K562 (cell line): ENCODE measurements at regions not wholly inside any gene's neighbourhood (a gene's known extent, or its start where the extent isn't known, plus 50 kb on each side); places are given as distances from the start of the nearest gene placed in this dataset.

Experiments
- ATAC-seq: fragments of 200-7000 bp; cut with Tn5 transposase; 3 replicates; pipeline ENCODE4 v1.9.1; 2020; ENCODE audit warnings: moderate library complexity
- BruUV-seq: library from RNA; stranded (reverse); fragments of 400-500 nt; replicated peaks from 2 replicates; lab custom pipeline; 2021; lab: Mats Ljungman, UMichigan
- CTCF ChIA-PET: fragments of 300-600 bp; formaldehyde crosslinking; extraction: SDS; loops from one replicate; lab custom pipeline; 2021; ENCODE audit warnings: low intra/inter-chr PET ratio; lab: Yijun Ruan, JAX
- POLR2A ChIA-PET: fragments of 300-600, 350-650 bp; sonication (Branson Sonifier 250); formaldehyde crosslinking; extraction: SDS; loops from one replicate; lab custom pipeline; 2021; ENCODE audit warnings: antibody characterized with exemption, inconsistent platforms; lab: Yijun Ruan, JAX
- DNase-seq, 4 experiments: peaks; one replicate each; pipeline versions ENCODE4 v3.0.0 to v3.0.0-alpha.2; 2011 to 2018; ENCODE audit warnings: low spot score in 3 of 4, mixed read lengths in 3 of 4; ENCODE audit errors: extremely low read depth in 1 of 4
- FAIRE-seq: peaks from 2 replicates; lab custom pipeline; 2011; peaks lifted over from hg19 to GRCh38; lab: Jason Lieb, UNC
- H2AFZ ChIP-seq: 2 replicates; pipeline ENCODE4 v1.6.0; 2011; ENCODE audit warnings: low read depth, low read length, control low read depth, inconsistent platforms
- H3K27ac ChIP-seq: fragments of 200-600 bp; 3 replicates; pipeline ENCODE4 v1.8.0; 2011; ENCODE audit warnings: low read depth, mild to moderate bottlenecking, control low read depth, inconsistent platforms, low read length, moderate library complexity, mixed read lengths; ENCODE audit errors: extremely low read depth
- H3K27me3 ChIP-seq, 2 experiments: fragments of 300-600 bp in 1 of 2; 2 replicates in 1 of 2; 3 replicates in 1 of 2; pipeline versions ENCODE4 v1.6.0 to v1.8.0; 2011; ENCODE audit warnings: inconsistent platforms in 2 of 2, low read length in 2 of 2, mild to moderate bottlenecking in 1 of 2, mixed read lengths in 1 of 2, moderate library complexity in 1 of 2; ENCODE audit not compliant: control insufficient read depth in 2 of 2, insufficient read depth in 2 of 2
- H3K36me3 ChIP-seq: fragments of 300-600 bp; 3 replicates; pipeline ENCODE4 v1.8.0; 2011; ENCODE audit warnings: mild to moderate bottlenecking, low read length, inconsistent platforms; ENCODE audit not compliant: control insufficient read depth, insufficient read depth
- H3K4me1 ChIP-seq, 2 experiments: fragments of 200-600 bp in 1 of 2; replicated peaks in 1 of 2; 2 replicates in 1 of 2; 3 replicates in 1 of 2; pipeline versions ENCODE4 v1.5.1 to v1.8.0; 2011; ENCODE audit warnings: inconsistent platforms in 2 of 2, low read length in 2 of 2, mild to moderate bottlenecking in 1 of 2, mixed read lengths in 1 of 2, moderate library complexity in 1 of 2; ENCODE audit not compliant: control insufficient read depth in 2 of 2, insufficient read depth in 2 of 2
- H3K4me2 ChIP-seq: 2 replicates; pipeline ENCODE4 v1.6.1; 2011; ENCODE audit warnings: low read length, control low read depth, inconsistent platforms, mixed read lengths; ENCODE audit not compliant: insufficient read depth
- H3K4me3 ChIP-seq: fragments of 200-600 bp; sonication (generic), shearing (Covaris generic); 2 replicates; pipeline ENCODE4 v1.5.1; 2016; ENCODE audit warnings: control low read depth, inconsistent platforms
- H3K79me2 ChIP-seq: fragments of 200-600 bp; 3 replicates; pipeline ENCODE4 v1.8.0; 2011; ENCODE audit warnings: low read length, inconsistent platforms; ENCODE audit not compliant: control insufficient read depth, insufficient read depth
- H3K9ac ChIP-seq, 2 experiments: 2 replicates each; pipeline versions ENCODE4 v1.6.0 to v1.6.1; 2011; ENCODE audit warnings: low read depth in 2 of 2, low read length in 2 of 2, control low read depth in 1 of 2, inconsistent platforms in 1 of 2, mild to moderate bottlenecking in 1 of 2, mixed read lengths in 1 of 2; ENCODE audit not compliant: insufficient read depth in 1 of 2
- H3K9me1 ChIP-seq: one replicate; pipeline ENCODE4 v1.6.0; 2011; ENCODE audit warnings: inconsistent platforms, mild to moderate bottlenecking, low read length, moderate library complexity; ENCODE audit not compliant: control insufficient read depth, insufficient read depth
- H3K9me3 ChIP-seq: replicated peaks from 2 replicates; pipeline ENCODE4 v1.5.1; 2011; ENCODE audit warnings: low read depth, low read length, inconsistent platforms; ENCODE audit not compliant: control insufficient read depth, insufficient read depth
- H4K20me1 ChIP-seq: replicated peaks from 2 replicates; pipeline ENCODE4 v1.6.1; 2011; ENCODE audit warnings: low read length, inconsistent platforms, mixed read lengths; ENCODE audit not compliant: control insufficient read depth, insufficient read depth
- HDAC8 ChIP-seq: fragments of 450-650 bp; IDR thresholded peaks from 2 replicates; pipeline ENCODE4 v1.6.1; 2016; ENCODE audit warnings: mild to moderate bottlenecking, missing genetic modification characterization, moderate library complexity, missing compliant biosample characterization
- IRF2 ChIP-seq: sonication (generic); formaldehyde crosslinking; IDR thresholded peaks from 2 replicates; pipeline ENCODE4 v1.8.1; 2022; ENCODE audit warnings: mild to moderate bottlenecking, missing genetic modification reagents
- MCM3 ChIP-seq: fragments of 450-650 bp; IDR thresholded peaks from 2 replicates; pipeline ENCODE4 v1.6.1; 2016
- SREBF2 ChIP-seq: sonication (generic); formaldehyde crosslinking; IDR thresholded peaks from 2 replicates; pipeline ENCODE4 v1.4.0; 2020; ENCODE audit warnings: mild to moderate bottlenecking, missing genetic modification reagents
- STAG1 ChIP-seq: sonication (generic); formaldehyde crosslinking; IDR thresholded peaks from 2 replicates; pipeline ENCODE4 v1.5.0; 2020; ENCODE audit warnings: missing genetic modification reagents, borderline replicate concordance
- TAF1 ChIP-seq: IDR thresholded peaks from 2 replicates; pipeline ENCODE4 v1.6.1; 2011; ENCODE audit warnings: mild to moderate bottlenecking, low read length, moderate library complexity; ENCODE audit not compliant: insufficient read depth, control insufficient read depth, severe bottlenecking; ENCODE audit errors: extremely low read depth
- TAF9B ChIP-seq: fragments of 450-650 bp; IDR thresholded peaks from 2 replicates; pipeline ENCODE4 v1.6.1; 2018; ENCODE audit warnings: mild to moderate bottlenecking; ENCODE audit not compliant: partially characterized antibody
- ZNF316 ChIP-seq: fragments of 450-650 bp; IDR thresholded peaks from 2 replicates; pipeline ENCODE4 v1.6.1; 2016
- ZNF324 ChIP-seq: fragments of 250-450 bp; sonication (Bioruptor Pico); IDR thresholded peaks from 2 replicates; pipeline ENCODE4 v1.4.0; 2020; ENCODE audit warnings: mild to moderate bottlenecking
- ZNF507 ChIP-seq: conservative IDR thresholded peaks from 2 replicates; pipeline ENCODE4 v1.6.1; 2017; ENCODE audit warnings: missing genetic modification characterization, missing compliant biosample characterization
- ZNF586 ChIP-seq: fragments of 450-650 bp; formaldehyde crosslinking; conservative IDR thresholded peaks from 2 replicates; pipeline ENCODE4 v1.4.0; 2020; ENCODE audit warnings: mild to moderate bottlenecking, moderate library complexity
- WGBS: fragments of 100-300 bp; shearing (Covaris generic); methylation state at CpG from one replicate; pipeline ENCODE4 v1.1.6; 2016; ENCODE audit warnings: low coverage, mixed read lengths; ENCODE audit not compliant: insufficient coverage; ENCODE audit errors: missing lambda C conversion rate; 5-methylcytosine and 5-hydroxymethylcytosine counted together
- in situ Hi-C: fragments of 300-500 bp; cut with MboI; formaldehyde crosslinking; loops from 4 replicates; pipeline ENCODE4 v1.15.0; 2018; ENCODE audit warnings: inconsistent platforms, mixed read lengths
- intact Hi-C: fragments of 100-400 bp; cut with micrococcal nuclease; formaldehyde crosslinking; loops from 2 replicates; pipeline ENCODE4 v1.14.2; 2022
- TF ChIP-seq, protein P1 (sequence below): sonication (generic); IDR thresholded peaks from 2 replicates; pipeline ENCODE4 v1.6.1; 2016
- TF ChIP-seq, protein P2 (sequence below): fragments of 250-450 bp; sonication (Bioruptor Pico); IDR thresholded peaks from 2 replicates; pipeline ENCODE4 v1.8.0; 2021; ENCODE audit warnings: moderate library complexity, mild to moderate bottlenecking, inconsistent platforms
- TF ChIP-seq, protein P3 (sequence below), 2 experiments: fragments of 450-650 bp; IDR thresholded peaks; 2 replicates each; pipeline ENCODE4 v1.6.1; 2016
- TF ChIP-seq, protein P4 (sequence below): fragments of 450-650 bp; conservative IDR thresholded peaks from 2 replicates; pipeline ENCODE4 v1.6.1; 2016; ENCODE audit warnings: missing genetic modification characterization, low read depth, mild to moderate bottlenecking, missing compliant biosample characterization, moderate library complexity
- TF ChIP-seq, protein P5 (sequence below), 2 experiments: IDR thresholded peaks; 2 replicates each; pipeline ENCODE4 v1.6.1; 2011; ENCODE audit warnings: borderline replicate concordance in 1 of 2, control low read depth in 1 of 2, low read depth in 1 of 2, low read length in 1 of 2, mild to moderate bottlenecking in 1 of 2, mixed read lengths in 1 of 2, moderate library complexity in 1 of 2; ENCODE audit not compliant: insufficient read depth in 1 of 2, insufficient read length in 1 of 2, poor library complexity in 1 of 2, severe bottlenecking in 1 of 2; ENCODE audit errors: extremely low read depth in 1 of 2

DNA sequence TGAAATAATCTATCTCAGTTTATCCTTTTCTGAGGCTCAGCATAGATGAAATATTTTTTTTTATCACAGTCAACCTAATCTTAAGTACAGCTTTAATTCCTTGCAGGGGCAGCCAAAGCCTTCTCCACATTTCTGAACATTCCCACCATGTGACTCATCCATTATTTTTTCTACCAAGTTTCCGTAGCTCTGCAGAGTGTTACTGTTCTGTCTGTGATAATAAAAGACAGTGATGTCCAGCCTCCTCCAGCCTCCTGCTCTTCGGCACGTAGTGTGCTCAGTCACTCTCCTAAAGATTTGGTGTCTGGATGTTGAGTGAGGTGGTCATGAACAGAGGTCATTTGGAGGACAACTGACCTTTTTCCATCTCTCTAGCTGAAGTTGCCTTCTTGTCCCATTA, 338.1 kb upstream of the ADAMTS16 start:
- WGBS = 0% methylated on average over 3 of the region's 3 CpGs
- in situ Hi-C loops (no loop called here), intact Hi-C loops (no loop called here)
- ATAC-seq (no peak), DNase-seq (no peak), FAIRE-seq (no peak)
- H3K27me3 ChIP-seq = no peaks in the 10 kb centered on the region
- no peak overlapping the region for H2AFZ ChIP-seq
- H4K20me1 ChIP-seq = no peaks in the 10 kb centered on the region
- POLR2A ChIA-PET = interaction anchor here (0.5 kb wide), 1 partner anchor 865 kb away, joined by 3 read pairs; no protein-coding TSS in a partner anchor
- no peaks in the 10 kb centered on the region; the same call in 1 of the 2 replicates for H3K9me3 ChIP-seq
- H3K4me3 ChIP-seq = no peak overlapping the region
- H3K4me1 ChIP-seq = no peaks in the 10 kb centered on the region
- CTCF ChIA-PET = no interaction called here
- no peak overlapping the region for H3K9ac ChIP-seq
- no peak overlapping the region for H3K4me2 ChIP-seq
- H3K9me1 ChIP-seq = no peaks in the 10 kb centered on the region
- BruUV-seq = no TSS peak
- H3K79me2 ChIP-seq = no peaks in the 10 kb centered on the region
- H3K27ac ChIP-seq = no peak overlapping the region
- no peaks in the 10 kb centered on the region for H3K36me3 ChIP-seq
- TF ChIP-seq HDAC8 (tag) = no peak
- no peak for TF ChIP-seq SREBF2 (CRISPR knock-in tag)
- TF ChIP-seq, protein P1, sequence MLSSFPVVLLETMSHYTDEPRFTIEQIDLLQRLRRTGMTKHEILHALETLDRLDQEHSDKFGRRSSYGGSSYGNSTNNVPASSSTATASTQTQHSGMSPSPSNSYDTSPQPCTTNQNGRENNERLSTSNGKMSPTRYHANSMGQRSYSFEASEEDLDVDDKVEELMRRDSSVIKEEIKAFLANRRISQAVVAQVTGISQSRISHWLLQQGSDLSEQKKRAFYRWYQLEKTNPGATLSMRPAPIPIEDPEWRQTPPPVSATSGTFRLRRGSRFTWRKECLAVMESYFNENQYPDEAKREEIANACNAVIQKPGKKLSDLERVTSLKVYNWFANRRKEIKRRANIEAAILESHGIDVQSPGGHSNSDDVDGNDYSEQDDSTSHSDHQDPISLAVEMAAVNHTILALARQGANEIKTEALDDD = no peak
- no peak for TF ChIP-seq IRF2 (CRISPR knock-in tag)
- TF ChIP-seq, protein P2, sequence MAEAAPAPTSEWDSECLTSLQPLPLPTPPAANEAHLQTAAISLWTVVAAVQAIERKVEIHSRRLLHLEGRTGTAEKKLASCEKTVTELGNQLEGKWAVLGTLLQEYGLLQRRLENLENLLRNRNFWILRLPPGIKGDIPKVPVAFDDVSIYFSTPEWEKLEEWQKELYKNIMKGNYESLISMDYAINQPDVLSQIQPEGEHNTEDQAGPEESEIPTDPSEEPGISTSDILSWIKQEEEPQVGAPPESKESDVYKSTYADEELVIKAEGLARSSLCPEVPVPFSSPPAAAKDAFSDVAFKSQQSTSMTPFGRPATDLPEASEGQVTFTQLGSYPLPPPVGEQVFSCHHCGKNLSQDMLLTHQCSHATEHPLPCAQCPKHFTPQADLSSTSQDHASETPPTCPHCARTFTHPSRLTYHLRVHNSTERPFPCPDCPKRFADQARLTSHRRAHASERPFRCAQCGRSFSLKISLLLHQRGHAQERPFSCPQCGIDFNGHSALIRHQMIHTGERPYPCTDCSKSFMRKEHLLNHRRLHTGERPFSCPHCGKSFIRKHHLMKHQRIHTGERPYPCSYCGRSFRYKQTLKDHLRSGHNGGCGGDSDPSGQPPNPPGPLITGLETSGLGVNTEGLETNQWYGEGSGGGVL (CRISPR knock-in tag) = no peak
- no peak for TF ChIP-seq ZNF586 (CRISPR knock-in tag)
- TF ChIP-seq TAF1 = no peak
- TF ChIP-seq TAF9B = no peak
- TF ChIP-seq, protein P3, sequence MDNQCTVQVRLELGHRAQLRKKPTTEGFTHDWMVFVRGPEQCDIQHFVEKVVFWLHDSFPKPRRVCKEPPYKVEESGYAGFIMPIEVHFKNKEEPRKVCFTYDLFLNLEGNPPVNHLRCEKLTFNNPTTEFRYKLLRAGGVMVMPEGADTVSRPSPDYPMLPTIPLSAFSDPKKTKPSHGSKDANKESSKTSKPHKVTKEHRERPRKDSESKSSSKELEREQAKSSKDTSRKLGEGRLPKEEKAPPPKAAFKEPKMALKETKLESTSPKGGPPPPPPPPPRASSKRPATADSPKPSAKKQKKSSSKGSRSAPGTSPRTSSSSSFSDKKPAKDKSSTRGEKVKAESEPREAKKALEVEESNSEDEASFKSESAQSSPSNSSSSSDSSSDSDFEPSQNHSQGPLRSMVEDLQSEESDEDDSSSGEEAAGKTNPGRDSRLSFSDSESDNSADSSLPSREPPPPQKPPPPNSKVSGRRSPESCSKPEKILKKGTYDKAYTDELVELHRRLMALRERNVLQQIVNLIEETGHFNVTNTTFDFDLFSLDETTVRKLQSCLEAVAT (IDR thresholded peaks at IDR 0.05) = no peak
- no peak for TF ChIP-seq ZNF507 (tag)
- no peak for TF ChIP-seq MCM3
- TF ChIP-seq, protein P4, sequence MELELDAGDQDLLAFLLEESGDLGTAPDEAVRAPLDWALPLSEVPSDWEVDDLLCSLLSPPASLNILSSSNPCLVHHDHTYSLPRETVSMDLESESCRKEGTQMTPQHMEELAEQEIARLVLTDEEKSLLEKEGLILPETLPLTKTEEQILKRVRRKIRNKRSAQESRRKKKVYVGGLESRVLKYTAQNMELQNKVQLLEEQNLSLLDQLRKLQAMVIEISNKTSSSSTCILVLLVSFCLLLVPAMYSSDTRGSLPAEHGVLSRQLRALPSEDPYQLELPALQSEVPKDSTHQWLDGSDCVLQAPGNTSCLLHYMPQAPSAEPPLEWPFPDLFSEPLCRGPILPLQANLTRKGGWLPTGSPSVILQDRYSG = no peak
- no peak for TF ChIP-seq ZNF316
- TF ChIP-seq, protein P5, sequence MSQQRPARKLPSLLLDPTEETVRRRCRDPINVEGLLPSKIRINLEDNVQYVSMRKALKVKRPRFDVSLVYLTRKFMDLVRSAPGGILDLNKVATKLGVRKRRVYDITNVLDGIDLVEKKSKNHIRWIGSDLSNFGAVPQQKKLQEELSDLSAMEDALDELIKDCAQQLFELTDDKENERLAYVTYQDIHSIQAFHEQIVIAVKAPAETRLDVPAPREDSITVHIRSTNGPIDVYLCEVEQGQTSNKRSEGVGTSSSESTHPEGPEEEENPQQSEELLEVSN (IDR thresholded peaks at IDR 0.05; ENCODE audit: borderline replicate concordance in 1 of 2, extremely low read depth in 1 of 2, insufficient read depth in 1 of 2, insufficient read length in 1 of 2, low read depth in 1 of 2, low read length in 1 of 2, poor library complexity in 1 of 2, severe bottlenecking in 1 of 2) = no peak
- TF ChIP-seq STAG1 (CRISPR knock-in tag) = no peak
- no peak for TF ChIP-seq ZNF324 (CRISPR knock-in tag)
